ENCODE measurements at regions not wholly inside any gene's neighbourhood (a gene's known extent, or its start where the extent isn't known, plus 50 kb on each side); places are given as distances from the start of the nearest gene placed in this dataset.
"Not testable (repeated sequence)": the region's sequence is repeated elsewhere in the genome, so short reads cannot be mapped to it uniquely, and the experiment has no call there.

DNA sequence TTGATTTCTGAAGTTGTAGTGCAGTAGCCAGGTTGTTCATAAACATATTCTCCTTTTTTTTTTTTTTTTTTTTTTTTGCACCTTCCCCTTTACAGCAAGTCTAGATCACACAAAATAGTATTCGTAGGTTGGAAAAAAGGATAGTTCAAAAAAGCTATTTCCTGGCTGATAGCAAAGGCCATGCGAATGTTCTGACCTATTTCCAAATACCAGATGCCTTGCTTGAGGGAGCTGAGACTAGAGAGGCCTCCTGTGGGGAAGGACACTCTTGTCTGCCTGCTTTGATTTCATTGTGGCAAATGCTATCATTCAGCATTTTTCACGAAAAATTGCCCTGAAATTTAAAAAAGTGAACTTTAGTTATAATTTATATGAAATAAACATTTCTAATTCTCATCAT is 111.4 kb downstream of the MAD2L1 start:
- Histone ChIP-seq H3K9ac (ENCODE audit: low read depth, low read length) (no peak overlapping the region), H3K4me1 (ENCODE audit: insufficient read depth, low read length) (0 out of 2 replicates have a peak, but pooled peaks cover 3% of the 10 kb centered on the region), H3K9me3 (ENCODE audit: control insufficient read depth, insufficient read depth, low read length) (no peaks in the 10 kb centered on the region), H3K36me3 (ENCODE audit: insufficient read depth, low read length) (no peaks in the 10 kb centered on the region)

DNA sequence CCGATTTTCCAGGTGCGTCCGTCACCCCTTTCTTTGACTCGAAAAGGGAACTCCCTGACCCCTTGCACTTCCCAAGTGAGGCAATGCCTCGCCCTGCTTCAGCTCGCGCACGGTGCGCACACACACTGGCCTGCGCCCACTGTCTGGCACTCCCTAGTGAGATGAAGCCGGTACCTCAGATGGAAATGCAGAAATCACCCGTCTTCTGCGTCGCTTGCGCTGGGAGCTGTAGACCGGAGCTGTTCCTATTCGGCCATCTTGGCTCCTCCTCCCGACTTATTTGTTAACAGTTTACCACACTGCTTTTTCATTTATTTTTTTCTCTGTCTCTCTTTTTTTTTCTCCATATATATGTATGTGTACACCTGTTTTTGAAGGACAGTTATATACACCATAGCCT is 112.2 kb downstream of the MAD2L1 start:
- H3K4me1 ChIP-seq (ENCODE audit: insufficient read depth, low read length); H3K9me3 ChIP-seq (ENCODE audit: control insufficient read depth, insufficient read depth, low read length): not testable (repeated sequence)

DNA sequence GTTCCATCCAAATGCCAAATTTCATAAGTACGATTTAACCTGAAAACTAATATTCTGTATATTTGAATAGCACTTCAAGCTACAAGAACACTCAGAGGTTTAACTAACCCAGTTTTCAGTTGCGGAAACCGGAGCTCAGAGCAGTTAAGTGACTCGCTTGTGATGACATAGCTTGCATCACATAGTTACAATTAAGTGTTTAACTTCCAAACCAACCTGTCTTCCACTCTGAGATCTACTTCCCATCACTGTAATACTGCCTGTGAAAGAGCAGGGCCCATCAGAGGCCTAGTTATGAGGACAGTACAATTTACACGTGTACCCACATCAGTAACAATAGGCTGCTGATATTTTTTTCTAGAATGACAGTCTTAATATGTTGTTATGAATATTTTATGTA is 120.3 kb downstream of the MAD2L1 start:
- H3K9ac ChIP-seq (ENCODE audit: low read depth, low read length) = no peak overlapping the region
- H3K9me3 ChIP-seq (ENCODE audit: control insufficient read depth, insufficient read depth, low read length) = no peaks in the 10 kb centered on the region
- H3K36me3 ChIP-seq (ENCODE audit: insufficient read depth, low read length) = no peaks in the 10 kb centered on the region
- no peaks in the 10 kb centered on the region for H3K4me1 ChIP-seq (ENCODE audit: insufficient read depth, low read length)

More for the DNA sequence above, 112.2 kb downstream of the MAD2L1 start:
- H3K9ac ChIP-seq (ENCODE audit: low read depth, low read length); H3K36me3 ChIP-seq (ENCODE audit: insufficient read depth, low read length): not testable (repeated sequence)

DNA sequence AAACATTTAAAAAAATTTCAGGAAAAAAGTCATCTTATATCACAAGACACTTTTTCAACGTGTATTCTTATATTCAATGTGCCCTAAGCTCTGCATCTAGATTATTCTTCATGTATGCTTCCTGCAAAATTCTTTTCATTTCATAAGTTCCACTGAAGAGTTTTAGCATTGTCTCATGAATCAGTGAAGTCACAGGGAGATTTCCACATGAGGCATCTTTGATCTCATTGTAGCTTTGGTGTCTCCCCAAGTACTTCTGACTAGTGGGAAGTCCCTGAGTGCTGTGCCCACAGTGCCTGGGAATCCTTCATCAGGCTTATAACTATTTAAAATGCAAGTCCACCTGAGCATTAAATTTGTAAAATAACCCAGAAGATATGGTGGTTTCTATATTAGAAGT is 123.8 kb downstream of the MAD2L1 start:
- no peaks in the 10 kb centered on the region for H3K36me3 ChIP-seq (ENCODE audit: insufficient read depth, low read length)
- no peaks in the 10 kb centered on the region for H3K9me3 ChIP-seq (ENCODE audit: control insufficient read depth, insufficient read depth, low read length)
- no peaks in the 10 kb centered on the region for H3K4me1 ChIP-seq (ENCODE audit: insufficient read depth, low read length)
- no peak overlapping the region for H3K9ac ChIP-seq (ENCODE audit: low read depth, low read length)

DNA sequence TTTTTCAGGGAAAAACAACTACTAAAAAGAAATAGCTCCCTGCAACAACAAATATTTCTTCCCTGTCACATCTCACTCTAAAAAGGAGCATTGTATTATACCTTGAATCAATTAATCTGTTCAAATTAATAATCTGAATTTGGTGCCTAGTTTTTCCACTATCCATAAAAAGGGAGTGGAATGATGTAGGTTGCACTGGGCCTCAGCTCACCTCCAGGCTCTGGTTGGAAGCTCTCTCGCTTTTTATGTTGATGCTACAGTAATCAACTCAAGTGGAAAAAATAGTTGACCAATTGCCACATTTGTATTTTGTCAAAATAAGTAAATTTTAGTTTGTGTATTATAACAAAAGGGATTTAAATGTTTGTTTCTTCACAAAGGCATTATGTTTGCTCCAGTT is 126.1 kb downstream of the MAD2L1 start:
- no peaks in the 10 kb centered on the region for H3K4me1 ChIP-seq (ENCODE audit: insufficient read depth, low read length)
- H3K36me3 ChIP-seq (ENCODE audit: insufficient read depth, low read length) = no peaks in the 10 kb centered on the region
- H3K9ac ChIP-seq (ENCODE audit: low read depth, low read length) = no peak overlapping the region
- H3K9me3 ChIP-seq (ENCODE audit: control insufficient read depth, insufficient read depth, low read length) = no peaks in the 10 kb centered on the region

DNA sequence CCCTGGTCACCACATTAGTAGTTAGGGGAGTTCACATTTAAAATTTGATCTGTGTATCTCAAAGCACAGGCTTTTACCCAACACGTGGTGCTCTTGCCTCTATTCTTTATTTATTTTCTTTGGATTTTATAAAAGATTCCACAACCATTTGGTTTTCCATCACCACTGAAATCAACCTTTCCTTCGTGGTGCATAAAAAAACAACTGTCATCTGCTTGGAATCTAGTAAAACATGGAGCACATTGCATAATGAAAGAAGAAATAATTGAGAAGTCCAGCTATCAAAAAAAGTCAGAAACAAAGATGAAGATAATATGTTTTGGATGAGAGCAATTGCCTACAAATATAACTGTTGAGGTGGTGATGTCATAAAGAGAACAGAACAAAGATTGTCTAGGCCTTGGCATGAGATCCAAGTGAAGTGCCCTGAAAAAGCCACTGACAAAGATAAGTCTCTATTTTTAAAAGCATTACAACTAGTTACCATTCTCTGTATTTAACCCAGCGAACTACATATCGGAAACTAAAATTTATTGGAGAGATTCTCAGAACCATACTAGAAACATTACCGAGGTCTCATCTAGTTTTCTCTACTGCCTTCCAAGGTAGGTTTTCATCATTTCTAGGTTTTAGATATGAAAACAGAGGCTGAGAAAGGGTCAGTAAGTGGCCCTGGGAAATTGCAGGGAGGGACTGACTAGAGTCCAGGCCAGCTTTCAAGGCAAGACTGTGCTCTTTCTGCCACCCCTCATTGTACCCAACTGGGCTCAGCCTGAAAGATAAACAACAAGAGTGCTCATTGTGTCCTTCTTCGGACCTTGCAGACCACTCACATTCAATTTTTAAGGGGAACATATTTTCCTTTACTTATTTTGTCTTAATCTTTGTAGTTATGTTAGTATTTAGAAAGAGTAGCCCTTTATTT is 127.3 kb downstream of the MAD2L1 start:
- H3K9ac ChIP-seq (ENCODE audit: low read depth, low read length) = no peak overlapping the region
- no peaks in the 10 kb centered on the region for H3K9me3 ChIP-seq (ENCODE audit: control insufficient read depth, insufficient read depth, low read length)
- H3K36me3 ChIP-seq (ENCODE audit: insufficient read depth, low read length) = no peaks in the 10 kb centered on the region
- no peaks in the 10 kb centered on the region for H3K4me1 ChIP-seq (ENCODE audit: insufficient read depth, low read length)

DNA sequence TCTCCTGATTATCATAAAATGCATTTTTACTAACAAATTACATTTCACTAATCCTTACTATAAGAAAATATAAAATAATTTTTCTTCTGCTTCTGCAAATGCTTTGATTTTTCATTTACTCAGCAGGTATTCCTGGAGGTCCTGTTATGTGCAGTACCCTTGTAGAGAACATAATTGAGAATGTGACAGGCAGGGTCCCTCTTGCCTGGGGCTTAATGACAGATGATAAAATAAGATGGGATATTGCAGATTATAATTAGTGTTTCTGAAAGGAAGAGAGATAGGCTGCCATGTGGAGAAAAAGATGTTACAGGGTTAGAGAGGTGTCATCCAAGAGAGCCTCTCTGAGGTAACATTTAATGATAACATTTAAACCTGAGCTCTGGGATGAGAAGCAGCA is 128.9 kb downstream of the MAD2L1 start:
- no peak overlapping the region for H3K9ac ChIP-seq (ENCODE audit: low read depth, low read length)

DNA sequence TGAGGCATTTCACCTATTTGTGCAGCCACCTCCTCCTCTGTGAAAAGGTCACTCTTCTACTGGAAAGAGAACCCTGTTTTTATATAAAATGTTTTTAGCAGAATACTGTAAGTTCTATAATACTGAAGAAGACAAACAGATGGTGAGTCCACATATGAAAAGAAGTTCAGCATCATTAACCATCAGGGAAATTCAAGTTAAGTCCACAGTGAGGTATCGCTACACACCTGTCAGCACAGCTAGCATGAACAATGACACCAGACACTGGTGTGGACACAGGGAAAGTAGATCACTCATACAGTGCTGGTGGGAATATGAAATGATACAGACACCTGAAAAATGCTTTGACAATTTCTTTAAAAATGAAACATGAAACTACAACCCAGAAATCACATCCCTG is 133.0 kb downstream of the MAD2L1 start:
- H3K9ac ChIP-seq (ENCODE audit: low read depth, low read length) = no peak overlapping the region
- no peaks in the 10 kb centered on the region for H3K4me1 ChIP-seq (ENCODE audit: insufficient read depth, low read length)
- H3K36me3 ChIP-seq (ENCODE audit: insufficient read depth, low read length) = no peaks in the 10 kb centered on the region
- H3K9me3 ChIP-seq (ENCODE audit: control insufficient read depth, insufficient read depth, low read length) = no peaks in the 10 kb centered on the region

More for the DNA sequence above, 128.9 kb downstream of the MAD2L1 start:
- no peaks in the 10 kb centered on the region for H3K36me3 ChIP-seq (ENCODE audit: insufficient read depth, low read length)
- no peaks in the 10 kb centered on the region for H3K9me3 ChIP-seq (ENCODE audit: control insufficient read depth, insufficient read depth, low read length)
- H3K4me1 ChIP-seq (ENCODE audit: insufficient read depth, low read length) = no peaks in the 10 kb centered on the region

DNA sequence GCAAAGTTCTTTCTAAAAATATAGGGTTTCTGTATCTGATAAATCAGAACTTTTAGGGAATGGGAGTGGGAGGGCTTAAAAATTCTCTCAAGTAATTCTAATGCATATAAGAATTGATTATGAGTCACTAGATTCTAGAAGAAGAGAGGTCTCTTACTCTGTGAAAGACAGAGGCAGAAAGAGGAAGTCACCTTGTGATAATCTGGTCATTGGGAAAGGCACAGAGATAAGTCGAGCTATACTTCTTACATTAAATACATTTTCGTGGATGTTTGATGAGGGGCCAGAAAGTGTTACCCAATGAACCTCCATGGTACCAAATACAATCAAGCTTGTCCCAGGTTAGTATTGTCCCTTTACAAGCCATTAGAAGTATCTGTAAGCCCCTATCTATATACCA is 134.4 kb downstream of the MAD2L1 start:
- no peaks in the 10 kb centered on the region for H3K4me1 ChIP-seq (ENCODE audit: insufficient read depth, low read length)
- H3K9me3 ChIP-seq (ENCODE audit: control insufficient read depth, insufficient read depth, low read length) = no peaks in the 10 kb centered on the region
- H3K9ac ChIP-seq (ENCODE audit: low read depth, low read length) = no peak overlapping the region
- no peaks in the 10 kb centered on the region for H3K36me3 ChIP-seq (ENCODE audit: insufficient read depth, low read length)

DNA sequence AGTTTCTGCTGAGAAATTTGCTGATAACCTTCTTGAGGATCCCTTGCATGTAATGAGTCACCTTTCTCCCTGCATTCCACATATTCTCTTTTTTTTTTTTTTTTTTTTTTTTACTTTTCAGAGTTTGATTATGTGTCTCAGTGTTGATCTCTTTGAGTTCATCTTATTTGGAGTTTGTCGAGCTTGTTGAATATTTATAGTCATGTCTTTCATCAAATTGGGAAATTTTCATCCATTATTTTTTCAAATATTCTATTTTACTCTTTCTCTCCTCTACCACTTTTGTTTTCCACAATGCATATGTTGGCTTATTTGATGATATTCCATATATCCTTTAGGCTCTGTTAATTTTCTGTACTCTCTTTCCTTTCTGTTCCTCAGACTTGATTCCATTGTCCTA is 136.1 kb downstream of the MAD2L1 start:
- Histone ChIP-seq H3K9me3 (ENCODE audit: control insufficient read depth, insufficient read depth, low read length) (no peaks in the 10 kb centered on the region), H3K9ac (ENCODE audit: low read depth, low read length) (no peak overlapping the region), H3K4me1 (ENCODE audit: insufficient read depth, low read length) (no peaks in the 10 kb centered on the region), H3K36me3 (ENCODE audit: insufficient read depth, low read length) (no peaks in the 10 kb centered on the region)

DNA sequence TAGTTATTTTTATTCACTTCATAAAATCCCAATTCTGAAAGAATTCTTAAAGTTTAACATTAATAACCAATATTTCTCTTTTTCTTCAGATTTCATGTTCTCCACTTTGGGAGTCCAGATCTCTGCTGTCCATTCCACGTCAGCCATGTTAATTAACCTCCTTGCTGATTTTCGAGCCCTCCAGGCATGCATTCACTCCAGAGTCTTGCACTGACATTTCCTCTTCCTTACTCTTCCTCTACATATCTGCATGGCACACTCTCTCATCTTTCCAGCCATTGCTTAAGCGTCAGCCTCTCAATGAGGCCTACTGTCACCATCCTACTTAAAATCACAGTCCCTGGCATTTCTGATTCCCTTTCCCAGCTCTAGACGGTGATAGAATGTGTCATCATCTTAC is 144.8 kb downstream of the MAD2L1 start:
- Histone ChIP-seq H3K9ac (ENCODE audit: low read depth, low read length) (no peak overlapping the region), H3K4me1 (ENCODE audit: insufficient read depth, low read length) (no peaks in the 10 kb centered on the region), H3K36me3 (ENCODE audit: insufficient read depth, low read length) (no peaks in the 10 kb centered on the region), H3K9me3 (ENCODE audit: control insufficient read depth, insufficient read depth, low read length) (no peaks in the 10 kb centered on the region)

DNA sequence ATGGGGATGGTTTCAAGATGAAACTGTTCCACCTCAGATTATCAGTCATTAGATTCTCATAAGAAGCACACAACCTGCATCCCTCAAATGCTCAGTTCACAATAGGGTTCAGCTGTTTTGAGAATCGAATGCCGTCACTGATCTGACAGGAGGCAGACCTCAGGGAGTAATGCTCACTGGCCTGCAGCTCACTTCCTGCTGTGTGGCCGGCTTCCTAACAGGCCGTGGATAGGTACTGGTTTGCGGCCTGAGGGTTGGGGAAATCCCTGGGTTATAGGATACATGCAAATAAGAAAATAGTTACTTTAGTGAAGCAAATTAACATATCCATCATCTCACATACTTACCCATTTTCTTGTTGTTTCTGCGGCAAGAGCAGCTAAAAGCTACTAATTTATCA is 160.4 kb downstream of the MAD2L1 start:
- Histone ChIP-seq H3K4me1 (ENCODE audit: insufficient read depth, low read length) (no peaks in the 10 kb centered on the region), H3K9me3 (ENCODE audit: control insufficient read depth, insufficient read depth, low read length) (no peaks in the 10 kb centered on the region), H3K9ac (ENCODE audit: low read depth, low read length) (no peak overlapping the region), H3K36me3 (ENCODE audit: insufficient read depth, low read length) (no peaks in the 10 kb centered on the region)

DNA sequence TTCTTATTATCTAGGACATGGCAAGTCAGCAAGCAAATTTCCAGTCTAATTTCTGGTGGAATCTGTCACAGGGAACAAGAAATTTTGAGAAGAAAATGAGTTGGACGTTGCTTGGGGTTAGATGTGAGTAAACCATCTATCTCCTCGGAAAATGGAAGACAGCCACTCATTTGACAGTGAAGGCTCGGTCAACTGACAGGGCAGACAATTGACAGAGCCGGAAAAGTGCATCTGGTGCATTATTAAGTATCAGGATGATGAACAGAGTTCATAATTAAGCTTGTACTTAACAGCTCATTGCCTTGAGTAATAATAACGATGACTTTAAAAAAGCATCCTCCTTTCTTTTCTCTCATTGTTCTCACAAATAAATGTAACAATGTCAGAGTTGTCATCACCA is 168.4 kb downstream of the MAD2L1 start:
- Histone ChIP-seq H3K9ac (ENCODE audit: low read depth, low read length) (no peak overlapping the region), H3K36me3 (ENCODE audit: insufficient read depth, low read length) (no peaks in the 10 kb centered on the region), H3K9me3 (ENCODE audit: control insufficient read depth, insufficient read depth, low read length) (no peaks in the 10 kb centered on the region), H3K4me1 (ENCODE audit: insufficient read depth, low read length) (no peaks in the 10 kb centered on the region)

DNA sequence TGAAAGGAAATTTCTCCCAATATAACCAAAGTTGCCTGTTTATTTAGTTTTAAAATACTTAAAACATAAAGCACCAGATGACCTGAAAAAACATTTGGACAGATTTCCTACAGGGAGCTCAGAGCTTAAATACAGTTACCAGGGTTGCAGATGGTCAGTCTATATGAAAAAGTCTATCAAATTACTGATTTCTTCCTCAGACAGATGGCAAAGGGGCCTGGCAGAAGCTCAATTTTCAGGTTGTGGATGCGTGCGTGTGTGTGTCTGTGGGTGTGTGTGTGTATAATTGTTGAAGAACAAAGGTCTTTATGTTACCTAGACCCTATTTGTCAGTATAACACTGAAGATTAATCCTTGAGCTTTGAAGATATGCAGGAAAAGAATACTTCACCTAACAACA is 169.4 kb downstream of the MAD2L1 start:
- Histone ChIP-seq H3K9ac (ENCODE audit: low read depth, low read length) (no peak overlapping the region), H3K4me1 (ENCODE audit: insufficient read depth, low read length) (no peaks in the 10 kb centered on the region), H3K36me3 (ENCODE audit: insufficient read depth, low read length) (no peaks in the 10 kb centered on the region), H3K9me3 (ENCODE audit: control insufficient read depth, insufficient read depth, low read length) (no peaks in the 10 kb centered on the region)

DNA sequence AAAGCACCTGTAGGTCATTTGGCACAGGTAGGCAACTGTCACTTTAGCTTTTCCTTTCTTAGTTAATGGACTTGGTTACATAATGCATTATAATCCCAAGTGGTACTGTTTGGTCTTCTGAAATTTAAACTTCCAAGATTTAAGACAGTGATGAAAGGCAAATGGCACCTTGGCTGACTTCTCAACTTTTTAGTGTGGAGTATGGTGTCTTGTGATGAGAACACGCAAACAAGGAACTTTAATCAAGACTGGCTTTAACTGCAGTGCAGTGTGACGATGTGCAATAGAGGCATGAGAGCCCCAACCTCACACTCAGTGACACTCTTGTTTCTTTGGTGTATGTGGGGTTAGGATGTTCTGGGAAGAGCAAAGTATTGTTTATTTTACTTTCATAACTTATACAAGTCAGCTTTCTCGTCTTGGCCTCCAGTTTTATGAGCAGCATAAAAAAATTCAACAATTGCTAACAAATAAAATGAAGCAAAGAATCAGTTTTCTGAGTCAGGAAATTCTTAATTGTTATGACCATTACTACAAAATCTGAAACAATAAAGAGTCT is 171.9 kb downstream of the MAD2L1 start:
- Histone ChIP-seq H3K4me1 (ENCODE audit: insufficient read depth, low read length) (no peaks in the 10 kb centered on the region), H3K9ac (ENCODE audit: low read depth, low read length) (no peak overlapping the region), H3K9me3 (ENCODE audit: control insufficient read depth, insufficient read depth, low read length) (no peaks in the 10 kb centered on the region), H3K36me3 (ENCODE audit: insufficient read depth, low read length) (no peaks in the 10 kb centered on the region)
